GM12892 (cell line): ENCODE measurements at regions not wholly inside any gene's neighbourhood (a gene's known extent, or its start where the extent isn't known, plus 50 kb on each side); places are given as distances from the start of the nearest gene placed in this dataset.

Source experiments
- POLR2A ChIP-seq: IDR thresholded peaks from 2 replicates; pipeline ENCODE4 v1.6.1; 2011; ENCODE audit warnings: low read depth, low read length, control low read depth
- POLR2AphosphoS5 ChIP-seq: IDR thresholded peaks from 2 replicates; pipeline ENCODE4 v1.6.1; 2011; ENCODE audit warnings: low read depth, low read length, control low read depth
- TAF1 ChIP-seq: IDR thresholded peaks from 2 replicates; pipeline ENCODE4 v1.6.1; 2011; ENCODE audit warnings: low read depth, mild to moderate bottlenecking, control low read depth, low read length, borderline replicate concordance

DNA sequence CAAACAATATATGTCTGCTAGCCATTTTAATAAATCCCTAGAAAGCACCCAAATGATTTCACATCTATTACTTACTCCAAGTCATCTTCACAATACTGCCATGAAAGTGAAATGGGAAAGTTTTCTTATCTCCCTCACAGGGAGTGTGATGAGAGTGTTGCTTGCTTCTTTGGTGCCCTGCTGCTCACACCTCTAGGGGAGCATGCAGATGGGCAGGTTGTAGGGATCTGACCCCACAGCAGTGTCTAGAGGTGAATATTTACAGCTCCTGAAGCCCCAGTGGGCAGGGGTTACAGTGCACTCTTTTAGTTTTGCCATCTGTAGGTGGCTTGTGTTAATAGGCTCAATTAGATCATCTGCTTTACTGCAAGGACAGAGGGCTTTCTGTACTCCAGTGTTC, 173.2 kb downstream of the GABRG2 start:
- TF ChIP-seq POLR2AphosphoS5 (no peak), TAF1 (no peak), POLR2A (no peak)
